ENCODE measurements at regions not wholly inside any gene's neighbourhood (a gene's known extent, or its start where the extent isn't known, plus 50 kb on each side); places are given as distances from the start of the nearest gene placed in this dataset.
"Not testable (repeated sequence)": the region's sequence is repeated elsewhere in the genome, so short reads cannot be mapped to it uniquely, and the experiment has no call there.

DNA sequence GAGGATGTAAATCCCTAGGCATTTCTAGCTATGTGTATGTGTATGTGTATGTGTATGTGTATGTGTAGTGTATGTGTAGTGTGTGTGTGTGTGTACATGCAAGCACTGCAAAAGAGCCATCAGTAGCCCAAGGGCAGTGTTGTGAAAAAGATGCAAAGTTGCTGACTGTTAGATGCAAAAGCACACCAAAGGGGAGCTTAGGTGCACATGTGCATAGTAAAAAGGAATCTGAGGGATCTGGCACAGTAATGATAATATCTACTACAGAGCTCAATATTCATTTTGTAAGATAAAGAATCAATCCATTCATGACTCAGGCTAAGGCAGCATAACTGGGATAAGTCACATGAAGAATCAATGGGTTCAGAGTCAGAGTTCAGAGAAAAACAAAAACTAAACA lies 80.2 kb downstream of the TMEM47 start:
- no peak for DNase-seq

DNA sequence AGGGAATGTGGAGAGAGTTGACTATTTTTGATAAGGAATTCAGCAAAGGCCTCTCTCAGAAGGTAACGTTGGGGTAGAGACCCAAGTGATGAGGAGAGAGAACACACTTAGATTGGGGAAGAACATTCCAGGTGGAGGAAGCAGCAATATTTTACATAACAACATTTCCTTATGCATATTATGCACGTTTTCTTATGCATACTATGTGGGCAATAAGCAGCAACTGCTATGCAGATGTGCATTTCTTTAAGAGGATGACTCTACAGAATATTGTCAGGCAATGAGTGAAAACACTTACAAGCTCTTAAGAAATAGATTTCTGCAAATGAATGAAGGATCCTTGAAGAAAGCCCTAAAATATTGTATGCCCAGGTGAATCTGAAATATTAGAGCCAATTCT lies 91.1 kb downstream of the TMEM47 start:
- DNase-seq, result no peak

DNA sequence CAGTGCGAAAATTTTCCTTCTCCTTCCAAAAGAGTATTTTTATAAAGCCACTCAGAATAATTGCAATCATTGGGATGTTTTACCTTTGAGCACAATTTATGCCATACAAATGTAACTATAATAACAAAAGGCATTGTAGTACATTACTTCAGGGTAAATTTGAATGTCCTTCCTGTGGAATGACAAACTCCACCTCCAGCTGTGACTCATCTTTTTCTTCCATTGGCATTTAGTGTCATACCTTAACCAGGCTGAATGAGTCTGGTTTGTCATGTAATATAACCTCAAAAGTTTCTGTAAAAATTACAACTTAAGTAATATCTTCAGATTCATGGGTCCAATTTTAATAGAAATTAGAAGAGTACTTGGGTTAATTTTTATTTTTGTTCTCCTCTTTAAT lies 93.3 kb downstream of the TMEM47 start:
- DNase-seq, result no peak

DNA sequence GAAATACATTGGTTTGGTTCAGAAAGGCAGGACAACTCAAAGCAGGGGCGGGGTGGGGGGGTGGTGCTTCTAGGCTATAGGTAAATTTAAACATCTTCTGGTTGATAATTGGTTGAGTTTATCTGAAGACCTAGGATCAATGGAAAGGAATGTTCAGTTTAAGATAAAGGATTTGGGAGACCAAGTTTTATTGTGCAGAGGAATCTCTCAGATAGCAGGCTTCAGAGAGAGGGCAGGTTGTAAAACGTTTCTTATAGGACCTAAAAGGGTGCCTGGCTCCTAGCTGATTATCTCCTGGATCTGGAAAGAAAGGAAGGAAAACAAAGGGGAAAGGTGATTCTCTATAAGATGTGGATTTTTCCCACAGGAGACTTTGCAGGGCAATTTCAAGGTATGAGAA lies 94.0 kb downstream of the TMEM47 start:
- DNase-seq, result no peak

DNA sequence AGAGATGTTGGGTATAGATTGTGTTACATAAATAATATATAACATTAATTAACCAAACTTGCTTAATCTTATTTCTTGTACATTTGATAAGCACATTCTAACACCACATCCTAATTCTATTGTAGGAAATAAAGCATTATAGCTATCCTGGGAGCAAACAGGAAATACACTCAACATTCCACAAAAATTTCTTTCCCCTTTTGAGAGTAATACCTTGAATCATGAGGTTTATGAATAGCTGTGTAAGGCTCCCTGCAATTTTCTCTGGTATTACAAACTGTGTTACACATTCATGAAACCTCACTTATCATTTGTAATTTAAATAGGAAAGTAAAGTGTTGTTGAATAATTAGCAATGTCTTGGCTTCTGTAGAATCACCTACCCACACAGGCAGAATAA lies 95.1 kb downstream of the TMEM47 start:
- DNase-seq, result no peak

DNA sequence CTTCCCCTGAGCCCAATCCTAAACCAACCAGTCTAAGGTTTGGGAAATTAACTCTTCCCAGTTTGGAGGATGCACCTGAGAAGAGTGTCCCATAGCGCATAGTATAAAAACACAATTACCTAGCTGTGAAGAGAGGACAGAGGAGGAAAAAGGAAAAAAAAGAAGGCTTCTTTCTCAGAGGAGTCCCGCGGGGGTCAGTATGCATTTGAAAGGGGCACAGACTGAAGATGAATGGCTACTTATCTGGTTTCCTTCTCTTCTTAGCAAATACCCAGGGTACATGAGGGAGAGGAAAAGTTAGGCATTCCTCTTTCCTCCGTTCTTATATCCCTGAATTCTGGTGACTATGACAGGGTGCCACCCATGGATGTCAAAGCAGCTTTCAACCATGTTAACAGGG lies 96.9 kb downstream of the TMEM47 start:
- no peak for DNase-seq

DNA sequence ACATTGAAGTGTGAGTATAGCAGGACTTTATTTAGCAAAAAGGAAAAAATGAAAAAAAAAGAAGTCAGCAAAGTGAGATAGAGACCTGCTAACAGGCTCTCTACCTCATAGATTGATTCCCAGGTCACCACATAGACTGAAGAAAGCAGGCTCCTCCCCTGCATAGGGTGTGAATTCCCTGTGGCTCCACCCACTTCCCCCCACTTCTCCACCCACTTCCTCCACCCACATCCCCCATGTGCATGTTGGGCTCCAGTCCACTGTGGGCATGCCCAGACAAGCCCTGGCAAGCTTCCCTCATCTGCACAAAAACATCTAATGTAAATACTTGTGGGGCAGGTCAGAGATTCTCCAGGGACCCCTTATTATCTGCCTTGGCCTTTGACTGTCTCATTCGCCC lies 97.8 kb downstream of the TMEM47 start:
- DNase-seq, result no peak

DNA sequence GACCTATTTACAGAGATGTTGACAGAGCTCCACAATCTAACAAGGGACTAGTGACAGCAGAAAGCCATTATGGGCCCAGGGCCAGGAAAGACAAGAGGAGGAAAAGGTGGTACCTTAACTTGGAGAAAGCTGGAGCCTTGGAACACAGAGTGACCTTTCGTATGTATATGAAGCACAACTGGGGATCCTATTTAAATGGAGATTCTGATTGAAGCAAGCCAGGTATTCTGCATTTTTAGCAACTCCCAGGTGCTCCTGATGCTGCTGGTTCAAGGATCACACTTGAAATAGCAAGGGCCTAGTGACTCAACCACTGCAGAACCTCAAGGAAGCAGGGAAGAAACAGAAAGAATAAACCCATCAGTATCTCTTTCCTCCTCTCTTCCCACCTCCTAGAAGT lies 99.4 kb downstream of the TMEM47 start:
- DNase-seq, result no peak

DNA sequence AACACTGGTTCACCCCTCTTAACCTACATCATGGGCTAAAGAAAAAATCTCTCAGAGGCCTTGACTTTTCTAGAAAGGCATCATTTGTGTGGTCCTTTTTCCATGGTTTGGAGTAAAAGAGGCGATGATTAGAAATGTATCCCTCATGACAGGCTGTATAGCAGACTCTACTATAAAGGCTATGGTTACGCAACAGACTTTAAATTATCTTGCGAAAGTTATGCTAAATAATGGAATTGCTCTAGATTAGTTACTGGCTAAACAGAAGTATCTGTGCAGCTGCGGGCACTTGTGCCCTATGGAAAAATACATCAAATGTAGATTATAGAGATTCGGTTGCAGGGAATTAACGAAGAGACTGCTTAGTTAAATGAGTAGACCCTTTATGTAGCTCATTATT lies 101.6 kb downstream of the TMEM47 start:
- no peak for DNase-seq

DNA sequence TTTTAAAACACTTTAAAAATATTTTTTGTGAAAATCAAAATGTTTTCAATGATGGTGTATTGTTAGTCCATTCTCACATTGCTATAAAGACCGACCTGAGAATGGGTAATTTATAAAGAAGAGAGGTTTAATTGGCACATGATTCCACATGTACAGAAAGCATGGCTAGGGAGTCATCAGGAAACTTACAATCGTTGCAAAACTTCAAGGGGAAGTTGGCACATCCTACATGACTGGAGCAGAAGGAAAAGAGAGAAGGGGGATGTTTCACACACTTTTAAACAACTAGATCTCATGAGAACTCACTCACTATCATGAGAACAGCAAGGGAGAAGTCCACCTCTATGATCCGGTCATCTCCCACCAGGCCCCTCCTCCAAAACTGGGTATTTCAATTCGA lies 110.7 kb downstream of the TMEM47 start:
- DNase-seq, result no peak

DNA sequence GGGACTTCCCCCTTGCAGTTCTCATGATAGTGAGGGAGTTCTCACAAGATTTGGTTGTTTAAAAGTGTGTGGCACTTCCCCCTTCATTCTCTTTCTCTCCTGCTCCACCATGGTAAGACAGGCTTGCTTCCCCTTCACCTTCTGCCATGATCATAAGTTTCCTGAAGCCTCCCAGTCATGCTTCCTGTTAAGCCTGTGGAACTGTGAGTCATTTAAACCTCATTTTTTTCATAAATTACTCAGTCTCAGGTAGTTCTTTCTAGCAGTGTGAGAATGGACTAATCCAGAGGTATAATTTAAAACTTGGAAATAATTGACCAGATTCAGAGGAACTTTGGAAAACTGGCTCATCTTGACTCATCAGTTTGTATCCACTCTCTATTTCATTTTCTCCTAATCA lies 129.0 kb downstream of the TMEM47 start:
- no peak for DNase-seq

DNA sequence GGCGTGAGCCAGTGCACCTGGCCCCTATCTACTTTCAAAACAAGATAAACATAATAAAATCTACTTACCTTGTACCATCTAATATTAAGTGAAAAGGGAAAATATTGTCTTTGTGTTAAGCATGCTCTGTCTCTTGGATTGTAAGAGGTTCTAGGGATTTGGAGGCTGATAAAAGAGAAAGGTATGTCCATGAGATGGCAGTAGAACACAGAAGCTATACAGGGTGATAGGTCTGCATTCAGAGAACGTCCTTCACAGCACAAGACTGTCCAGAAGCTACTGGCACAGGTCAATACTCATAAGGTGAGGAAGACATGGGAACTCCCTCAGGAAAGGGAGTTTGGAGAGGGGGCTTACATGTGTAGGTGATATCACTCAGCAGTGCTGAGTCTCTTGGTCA lies 135.5 kb downstream of the TMEM47 start:
- DNase-seq, result no peak

DNA sequence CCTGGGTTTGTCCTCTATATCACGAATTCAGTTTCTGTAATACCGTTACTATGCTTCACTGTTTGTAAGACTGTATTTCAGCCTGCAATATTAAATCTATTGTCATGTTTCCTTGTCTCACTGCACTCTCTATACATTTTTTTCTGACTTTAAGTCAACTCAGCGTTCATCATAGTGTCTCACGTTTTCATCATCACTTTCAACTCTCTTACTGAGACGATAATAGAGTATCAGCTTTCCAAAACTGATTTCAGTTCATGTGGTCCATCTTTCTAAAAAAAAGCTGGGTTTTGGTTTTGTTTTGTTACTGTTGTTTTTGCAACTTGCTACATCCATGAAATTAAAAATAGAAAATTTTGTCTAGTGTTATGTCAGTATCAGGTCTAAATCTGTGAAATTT lies 147.7 kb downstream of the TMEM47 start:
- DNase-seq, result no peak

DNA sequence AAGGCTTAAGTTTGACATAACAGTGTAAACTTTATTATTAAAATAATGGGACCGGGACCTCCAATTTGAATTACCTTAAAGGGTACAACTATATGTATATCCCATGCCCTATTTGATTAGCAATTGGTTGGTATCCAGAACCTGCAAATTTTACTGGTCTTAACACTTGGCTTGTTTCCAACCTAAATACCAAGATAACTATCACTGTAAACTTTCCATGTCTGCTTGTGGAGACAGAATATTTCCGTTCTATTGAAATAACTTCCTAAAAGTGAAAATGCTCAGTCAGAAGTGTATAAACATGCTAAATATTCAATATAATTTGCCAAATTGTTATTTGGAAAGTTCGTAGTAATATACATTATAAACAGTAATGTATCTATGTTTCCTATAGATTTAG lies 154.0 kb downstream of the TMEM47 start:
- DNase-seq, result no peak

DNA sequence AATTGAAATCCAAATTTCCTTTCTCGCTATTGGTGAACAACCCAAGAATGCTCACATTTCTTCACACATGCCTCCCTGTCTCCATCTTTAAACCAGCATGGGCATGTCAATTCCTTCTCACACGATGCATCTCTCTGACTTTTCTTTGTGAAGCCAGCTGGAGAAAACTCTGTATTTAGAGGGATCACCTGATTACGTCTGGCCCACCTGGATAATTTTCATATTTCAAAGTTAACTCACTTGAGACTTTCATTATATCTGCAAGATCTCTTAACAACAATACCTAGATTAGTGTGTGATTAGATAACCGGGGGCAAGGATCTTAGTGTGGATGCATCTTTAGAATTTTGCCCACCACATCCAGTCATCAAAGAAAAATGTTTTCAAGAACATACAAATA lies 164.0 kb downstream of the TMEM47 start:
- no peak for DNase-seq

DNA sequence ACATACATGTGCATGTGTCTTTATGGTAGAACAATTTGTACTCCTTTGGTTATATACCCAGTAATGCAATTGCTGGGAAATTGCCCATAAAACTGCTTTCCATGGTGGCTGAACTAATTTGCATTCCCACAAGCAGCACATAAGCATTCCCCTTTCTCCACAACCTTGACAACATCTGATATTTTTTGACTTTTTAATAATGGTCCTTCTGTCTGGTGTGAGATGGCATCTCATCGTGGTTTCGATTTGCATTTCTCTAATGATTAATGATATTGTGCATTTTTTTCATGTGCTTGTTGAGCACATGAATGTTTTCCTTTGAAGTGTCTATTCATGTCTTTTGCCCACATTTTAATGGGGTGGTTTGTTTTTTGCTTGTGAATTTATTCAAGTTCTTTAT lies 166.0 kb downstream of the TMEM47 start:
- DNase-seq, result no peak

DNA sequence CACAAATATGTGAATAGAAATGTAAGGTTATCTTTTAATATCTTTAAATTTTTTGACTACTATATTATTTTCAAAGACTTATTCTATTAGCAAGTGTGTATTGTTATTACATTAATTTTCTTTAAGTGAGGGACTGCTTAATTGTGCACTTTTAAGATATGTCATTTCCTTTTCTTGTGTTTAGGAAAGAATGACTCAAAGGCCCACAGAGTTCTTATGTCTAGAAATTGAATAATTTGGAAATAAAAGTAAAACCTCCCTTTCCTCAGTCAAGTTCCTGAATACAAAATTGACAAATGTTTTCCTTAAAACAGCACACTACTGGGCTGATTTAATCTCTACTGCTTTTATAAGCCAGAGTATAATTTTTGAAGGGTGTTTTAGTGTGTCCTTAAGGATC lies 169.7 kb downstream of the TMEM47 start:
- no peak for DNase-seq

DNA sequence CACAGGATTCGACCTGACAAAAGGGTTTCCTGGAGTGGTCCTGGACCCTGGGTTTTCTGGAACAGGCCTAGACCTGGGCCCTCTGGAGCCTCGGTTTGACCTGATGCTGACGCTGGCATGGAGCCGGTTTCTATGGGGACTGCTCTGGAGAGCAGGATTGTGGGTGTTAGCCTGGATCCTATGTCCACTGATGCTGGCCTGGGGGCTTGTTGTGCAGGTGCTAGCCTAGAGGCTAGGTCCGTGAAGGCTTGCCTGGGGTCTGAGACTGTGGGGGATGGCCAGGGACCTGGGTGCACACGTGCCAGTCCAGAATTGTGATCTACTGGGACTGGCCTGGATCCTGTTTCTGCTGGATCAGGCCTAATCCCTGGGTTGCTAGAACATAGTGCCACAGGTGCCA lies 173.1 kb downstream of the TMEM47 start:
- DNase-seq, result no peak

DNA sequence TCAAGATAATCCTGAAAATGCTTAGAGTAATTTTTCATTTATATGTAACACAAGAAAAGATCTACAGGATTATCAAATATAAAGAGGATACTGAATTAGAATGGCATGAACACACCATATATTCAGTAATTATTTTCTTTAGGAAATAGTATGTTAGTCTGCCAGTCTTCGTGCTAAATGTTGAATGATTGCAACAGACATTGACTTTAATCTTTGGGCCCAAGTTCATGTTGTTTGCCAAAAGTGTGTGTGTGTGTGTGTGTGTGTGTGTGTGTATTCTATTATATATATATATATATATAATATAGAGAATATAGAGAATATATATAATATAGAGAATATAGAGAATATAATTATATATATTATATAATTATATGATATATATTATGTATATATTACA lies 186.6 kb downstream of the TMEM47 start:
- DNase-seq, result no peak

DNA sequence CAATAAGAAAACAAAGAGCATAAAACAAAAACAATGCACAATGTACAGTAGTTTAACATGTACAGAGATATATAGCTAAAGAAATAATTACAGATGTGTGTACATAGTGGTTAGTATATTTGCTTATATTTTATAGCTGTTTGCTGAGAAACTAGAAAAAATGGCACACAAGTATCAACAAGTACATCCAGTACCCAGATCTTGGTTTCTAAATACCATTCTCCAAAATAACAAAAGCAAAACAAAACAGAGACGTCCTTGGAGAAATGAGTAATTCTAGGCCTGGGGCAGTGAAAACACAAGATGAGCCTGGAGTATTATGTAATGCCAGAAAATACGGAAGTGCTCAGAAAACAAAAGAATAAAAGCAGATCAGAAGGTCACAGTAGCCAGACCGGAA lies 189.6 kb downstream of the TMEM47 start:
- no peak for DNase-seq

DNA sequence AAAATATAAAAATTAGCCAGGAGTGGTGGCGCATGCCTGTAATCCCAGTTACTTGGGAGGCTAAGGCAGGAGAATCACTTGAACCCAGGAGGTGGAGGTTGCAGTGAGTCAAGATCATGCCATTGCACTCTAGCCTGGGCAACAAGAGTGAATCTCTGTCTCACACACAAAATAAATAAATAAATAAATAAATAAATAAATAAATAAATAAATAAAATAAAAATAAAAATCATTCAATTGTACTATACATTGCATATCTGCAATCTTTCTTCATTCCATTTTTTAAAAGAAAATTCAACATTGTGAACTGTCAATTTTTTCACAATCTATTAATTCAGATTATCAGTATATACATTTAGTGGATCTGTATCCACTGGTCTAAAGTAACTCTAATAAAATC lies 193.9 kb downstream of the TMEM47 start:
- DNase-seq, result not testable (repeated sequence)

DNA sequence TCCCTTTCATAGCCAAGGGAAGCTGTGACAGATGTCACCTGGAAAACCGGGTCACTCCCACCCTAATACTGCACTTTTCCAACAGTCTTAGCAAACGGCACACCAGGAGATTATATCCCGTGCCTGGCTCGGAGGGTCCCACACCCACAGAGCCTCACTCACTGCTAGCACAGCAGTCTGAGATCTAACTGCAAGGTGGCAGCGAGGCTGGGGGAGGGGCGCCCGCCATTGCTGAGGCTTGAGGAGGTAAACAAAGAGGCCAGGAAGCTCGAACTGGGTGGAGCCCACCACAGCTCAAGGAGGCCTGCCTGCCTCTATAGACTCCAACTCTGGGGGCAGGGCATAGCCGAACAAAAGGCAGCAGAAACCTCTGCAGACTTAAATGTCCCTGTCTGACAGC lies 199.2 kb downstream of the TMEM47 start:
- DNase-seq, result not testable (repeated sequence)

DNA sequence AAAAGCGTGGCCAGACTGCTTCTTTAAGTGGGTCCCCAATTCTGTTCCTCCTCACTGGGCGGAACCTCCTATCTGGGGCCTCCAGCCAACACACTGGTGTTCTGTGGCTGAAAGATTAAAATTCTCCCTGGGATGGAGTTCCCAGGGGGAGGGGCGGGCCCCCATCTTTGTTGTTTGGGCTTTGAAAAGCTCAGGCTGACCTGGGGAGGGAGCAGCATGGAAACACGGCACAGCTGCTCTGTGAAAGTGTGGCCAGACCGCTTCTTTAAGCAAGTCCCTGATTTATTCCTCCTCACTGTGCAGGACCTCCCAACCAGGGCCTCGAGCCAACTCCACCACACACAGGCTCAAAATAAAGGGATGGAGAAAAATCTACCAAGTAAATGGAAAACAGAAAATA lies 219.5 kb downstream of the TMEM47 start:
- DNase-seq, result no peak

DNA sequence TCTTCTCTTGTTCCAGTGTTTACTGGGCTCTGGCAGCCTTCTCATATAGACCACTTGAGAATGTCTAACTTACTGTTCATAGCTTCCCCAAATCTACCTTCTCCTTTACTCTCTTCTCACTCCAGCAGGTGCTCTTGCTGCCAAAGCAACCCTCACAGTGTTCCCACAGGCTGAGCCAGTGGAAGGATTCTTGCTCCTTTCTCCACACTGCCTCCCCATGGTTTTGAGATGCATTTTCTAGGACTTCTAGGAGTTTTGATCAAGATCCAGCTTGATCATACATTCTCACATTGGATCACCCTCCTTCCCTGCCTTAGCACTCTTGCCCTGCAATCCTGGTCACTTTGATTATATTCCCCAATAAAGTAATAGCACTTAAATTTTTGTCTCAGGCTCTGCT lies 230.8 kb downstream of the TMEM47 start:
- DNase-seq, result no peak

DNA sequence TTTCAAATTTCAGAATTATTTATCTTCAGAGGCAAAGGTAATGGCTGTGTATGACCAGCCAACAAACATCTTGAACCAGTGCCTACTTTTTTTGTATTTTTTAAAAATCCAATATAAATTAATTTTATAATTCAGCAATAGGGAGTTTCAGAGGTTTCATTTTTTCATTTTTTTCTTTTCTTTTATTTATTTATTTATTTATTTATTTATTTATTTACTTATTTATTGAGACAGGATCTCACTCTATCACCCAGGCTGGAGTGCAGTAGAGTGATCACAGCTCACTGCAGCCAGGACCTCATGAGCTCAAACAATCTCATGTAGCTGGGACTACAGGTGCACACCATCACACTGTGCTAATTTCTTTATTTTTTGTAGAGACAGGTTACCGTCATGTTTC lies 250.5 kb downstream of the TMEM47 start:
- no peak for DNase-seq

DNA sequence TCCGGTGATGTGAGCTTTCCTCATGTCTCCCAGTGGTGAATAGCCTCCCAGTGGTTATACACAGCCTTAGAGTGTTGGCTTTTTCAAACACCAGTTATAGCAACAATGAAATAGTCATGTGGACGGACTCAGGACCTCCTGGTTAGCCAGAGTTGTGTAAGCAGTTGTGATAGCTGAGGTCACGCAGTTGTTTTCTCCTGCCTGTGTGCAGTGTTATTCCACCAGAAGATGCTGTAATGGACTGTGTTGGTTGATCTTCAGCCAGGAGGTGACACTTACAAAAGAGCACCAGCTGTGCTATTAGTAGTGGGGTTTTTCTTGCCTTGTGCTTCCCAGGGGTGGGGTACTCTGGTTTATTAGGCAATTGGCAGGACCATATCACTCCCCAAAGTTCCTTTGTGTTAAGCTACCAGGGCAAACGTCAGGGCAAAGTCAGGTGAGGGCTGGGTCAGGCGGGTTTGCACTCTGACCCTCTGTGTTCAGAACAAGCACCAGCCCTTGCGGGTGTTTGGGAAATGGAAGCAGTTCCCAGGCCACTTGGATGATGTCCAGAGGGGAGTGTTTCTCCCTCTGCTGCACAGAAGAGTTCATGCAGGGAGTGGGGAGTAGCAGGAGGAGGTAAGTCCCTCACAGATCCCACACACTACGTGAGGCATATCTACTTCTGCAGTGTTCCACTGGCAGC lies 252.6 kb downstream of the TMEM47 start:
- no peak for DNase-seq
